Stimulated activated CD4-positive, alpha-beta T cell treated with anti-CD3 and anti-CD28 coated beads, Interleukin-4, amount 100 ng/mL, for 4 hours (primary cell): ENCODE measurements at regions not wholly inside any gene's neighbourhood (a gene's known extent, or its start where the extent isn't known, plus 50 kb on each side); places are given as distances from the start of the nearest gene placed in this dataset.

Source experiments
- DNase-seq, 2 experiments: peaks; one replicate each; pipeline ENCODE4 v3.0.0-alpha.2; 2020

GRCh38 chr22:26894766-26895485, 237.5 kb downstream of the MIAT start:
- no peak for DNase-seq

- no peak for DNase-seq
Observed at GRCh38 chr22:26897384-26897783, 240.0 kb downstream of the MIAT start.

- DNase-seq: no peak
Observed at GRCh38 chr22:26898946-26899605, 241.7 kb downstream of the MIAT start.

- no peak for DNase-seq
Observed at GRCh38 chr22:26900787-26901186, 243.4 kb downstream of the MIAT start.

GRCh38 chr22:26901198-26901816, 243.9 kb downstream of the MIAT start:
- no peak for DNase-seq

DNA sequence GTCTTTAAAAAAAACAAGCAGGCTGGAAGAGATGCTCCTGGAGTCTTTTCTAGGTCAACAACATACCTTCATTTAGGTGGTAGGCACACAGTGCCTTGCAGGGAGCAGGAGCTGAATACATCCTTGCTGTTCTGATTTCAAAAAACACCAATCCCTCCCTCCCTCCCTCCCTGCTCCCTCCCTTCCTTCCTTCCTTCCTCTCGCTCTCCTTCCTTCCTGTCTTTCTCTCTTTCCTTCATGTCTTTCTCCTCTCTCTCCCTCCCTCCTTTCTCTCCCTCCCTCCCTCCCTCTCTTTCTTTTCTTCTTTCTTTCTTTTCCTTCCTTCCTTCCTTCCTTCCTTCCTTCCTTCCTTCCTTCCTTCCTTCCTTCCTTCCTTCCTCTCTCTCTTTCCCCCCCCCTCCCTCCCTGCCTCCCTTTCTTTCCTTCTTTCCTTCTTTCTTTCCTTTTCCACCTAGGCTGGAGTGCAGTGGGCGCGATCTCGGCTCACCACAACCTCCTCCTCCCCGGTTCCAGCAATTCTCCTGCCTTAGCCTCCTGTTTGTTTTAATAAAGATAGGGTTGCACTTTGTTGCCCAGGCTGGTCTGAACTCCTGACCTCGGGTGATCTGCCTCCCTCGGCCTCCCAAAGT, 245.1 kb downstream of the MIAT start:
- DNase-seq: no peak

DNA sequence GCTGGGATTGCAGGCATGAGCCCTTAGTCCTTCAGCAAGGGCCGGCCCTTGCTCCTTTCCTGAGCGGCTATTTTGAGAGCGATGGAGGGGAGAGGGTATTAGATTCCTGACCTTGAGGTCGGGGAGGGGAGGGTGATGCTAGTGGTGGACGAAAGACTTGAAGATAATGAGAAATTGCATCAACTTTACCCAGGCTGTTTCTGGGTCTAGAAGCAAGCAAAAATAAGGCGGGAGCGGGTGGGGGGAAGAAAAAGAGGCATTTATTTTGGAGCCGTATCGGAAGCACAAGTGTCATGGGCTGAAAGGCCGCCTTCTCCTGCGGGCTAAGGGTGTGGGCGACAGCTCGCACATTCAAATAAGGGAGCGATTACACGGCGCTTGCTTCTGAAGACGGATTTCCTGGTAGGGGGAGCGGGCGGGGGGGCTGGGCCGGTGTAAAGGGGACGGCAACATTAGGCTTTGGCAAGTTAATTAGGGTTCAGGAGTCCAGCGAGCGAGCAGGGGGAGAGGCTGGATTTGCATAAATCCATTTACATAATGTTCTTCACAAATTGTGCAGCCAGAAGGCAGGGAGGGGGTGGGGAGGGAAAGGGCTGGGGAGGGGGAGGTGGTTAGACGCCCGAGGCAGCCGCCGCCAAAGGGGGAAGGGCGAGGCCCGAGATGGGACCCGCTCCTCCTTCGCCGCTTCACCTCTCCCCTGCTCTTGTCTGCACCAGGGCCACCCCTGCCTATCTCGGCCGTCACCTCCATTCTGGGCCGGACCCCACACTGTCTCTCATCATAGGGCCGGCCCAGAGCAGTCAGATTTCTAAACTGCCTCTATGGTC, 245.9 kb downstream of the MIAT start:
- peak; percentile 3 for DNase-seq

- no peak for DNase-seq
Observed at GRCh38 chr22:26904483-26904882, 247.1 kb downstream of the MIAT start.

DNA sequence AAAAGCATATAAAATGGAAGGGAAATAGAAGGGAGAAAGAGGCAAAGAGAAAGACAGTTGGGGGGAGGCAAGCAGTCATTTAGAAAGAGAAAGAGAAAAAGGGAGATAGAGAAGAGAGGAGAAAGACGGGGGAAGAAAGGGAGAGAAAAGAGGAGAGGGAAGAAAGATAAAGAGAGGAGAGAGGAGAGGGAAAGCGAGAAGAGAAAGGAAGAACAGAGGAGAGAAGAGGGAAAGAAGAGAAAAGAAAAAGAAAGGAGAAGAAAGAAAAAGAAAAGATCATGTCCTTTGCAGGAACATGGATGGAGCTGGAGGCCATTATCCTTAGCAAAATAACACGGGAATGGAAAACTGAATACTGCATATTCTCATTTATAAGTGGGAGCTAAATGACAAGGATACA, 247.7 kb downstream of the MIAT start:
- no peak for DNase-seq

DNA sequence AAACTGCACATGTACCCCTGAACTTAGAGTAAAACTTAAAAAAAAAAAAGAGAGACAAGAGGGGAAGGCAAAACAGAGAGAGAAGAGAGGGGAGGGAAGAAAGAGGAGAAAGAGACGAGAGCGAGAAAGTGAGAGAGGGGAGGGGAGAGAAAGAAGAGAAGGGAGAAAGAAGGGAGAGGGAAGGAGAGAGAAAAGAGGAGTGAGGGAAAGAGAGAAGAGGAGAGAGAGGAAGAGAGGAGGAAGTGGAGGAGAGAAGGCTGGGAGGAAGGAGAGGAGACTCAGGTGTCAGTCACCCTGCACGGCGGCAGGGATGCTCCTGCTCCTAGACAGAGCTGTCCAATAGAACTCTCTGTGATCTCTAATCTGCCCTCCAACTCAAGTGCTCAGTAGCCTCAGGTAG, 248.3 kb downstream of the MIAT start:
- no peak for DNase-seq

DNA sequence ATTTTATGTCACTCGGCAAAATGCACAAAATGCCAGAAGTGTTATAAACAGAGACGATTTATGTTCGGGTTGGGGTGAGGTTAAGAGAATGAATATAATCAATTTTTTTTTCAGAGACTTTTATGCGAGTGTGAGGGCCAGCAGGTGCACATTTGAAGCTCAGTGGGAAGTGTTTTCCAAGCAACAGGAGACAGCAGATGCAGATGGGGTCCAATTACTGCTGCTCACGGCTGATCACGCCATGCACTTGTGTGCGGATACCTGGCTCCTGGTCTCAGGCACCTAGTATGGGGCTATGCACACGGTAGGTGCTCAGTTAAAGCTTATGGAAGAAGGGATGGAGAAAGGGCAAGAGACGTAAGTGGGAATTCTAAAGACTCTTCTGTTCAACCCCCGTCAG, 249.1 kb downstream of the MIAT start:
- DNase-seq: no peak

DNA sequence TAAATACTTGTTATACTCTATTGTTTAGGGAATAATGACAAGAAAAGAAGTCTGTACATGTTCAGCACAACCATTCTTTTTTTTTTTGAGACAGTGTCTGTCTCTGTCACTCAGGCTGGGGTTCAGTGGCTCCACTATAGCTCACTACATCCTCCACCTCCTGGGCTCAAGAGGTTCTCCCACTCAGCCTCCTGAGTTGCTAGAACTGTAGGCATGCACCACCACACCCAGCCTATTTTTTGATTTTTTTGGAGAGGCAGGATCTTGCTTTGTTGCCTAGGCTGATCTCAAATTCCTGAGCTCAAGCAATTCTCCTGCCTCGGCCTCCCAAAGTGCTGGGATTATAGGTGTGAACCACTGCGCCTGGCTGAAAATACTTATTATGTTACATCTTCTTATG, 250.0 kb downstream of the MIAT start:
- DNase-seq: no peak

GRCh38 chr22:26910845-26911244, 253.5 kb downstream of the MIAT start:
- no peak for DNase-seq

GRCh38 chr22:26912655-26913345, 255.4 kb downstream of the MIAT start:
- DNase-seq: no peak

GRCh38 chr22:26914519-26915185, 257.3 kb downstream of the MIAT start:
- DNase-seq: no peak

GRCh38 chr22:26916236-26916635, 258.8 kb downstream of the MIAT start:
- no peak for DNase-seq

GRCh38 chr22:26918226-26918625, 260.8 kb downstream of the MIAT start:
- no peak for DNase-seq

DNA sequence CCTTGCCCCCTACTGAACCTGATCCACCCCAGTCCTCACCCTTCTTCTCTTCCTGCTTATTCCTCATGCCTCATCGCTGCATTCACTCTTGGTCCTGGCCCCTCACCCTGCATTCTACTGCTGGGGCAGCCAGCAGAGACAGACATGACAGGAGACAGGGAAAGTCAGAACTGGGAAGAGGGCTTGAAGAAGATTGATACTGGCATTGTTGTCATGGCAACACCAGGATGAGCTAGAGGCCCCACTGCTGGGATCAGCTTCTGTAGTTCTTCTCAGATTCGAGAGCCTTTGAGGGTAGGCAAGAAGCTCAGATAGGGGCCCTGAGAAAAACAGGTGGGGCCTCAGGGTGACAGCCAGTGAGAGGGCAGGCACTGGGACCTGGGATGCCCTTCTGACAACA, 264.3 kb downstream of the MIAT start:
- no peak for DNase-seq

- no peak for DNase-seq
Observed at GRCh38 chr22:26922806-26923205, 265.4 kb downstream of the MIAT start.

DNA sequence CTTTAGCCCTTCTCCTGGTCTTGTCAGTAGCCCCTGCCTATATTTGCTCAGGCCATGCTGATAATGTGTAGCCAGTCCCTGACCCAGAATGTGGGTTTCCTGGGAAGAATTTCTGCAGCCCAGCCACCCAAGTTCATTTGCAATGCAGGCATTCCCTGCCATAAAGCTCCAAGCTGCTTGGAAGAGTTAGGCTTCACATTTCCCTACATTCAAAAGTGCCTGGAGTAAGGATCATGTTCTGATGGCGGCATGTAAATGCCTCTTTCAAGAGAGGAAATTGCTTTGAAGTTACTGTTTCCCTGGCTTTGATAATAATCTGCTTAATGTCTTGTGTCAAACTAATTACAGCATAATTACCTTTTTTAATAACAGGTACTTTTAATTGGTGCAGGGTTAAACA, 266.1 kb downstream of the MIAT start:
- DNase-seq: no peak

GRCh38 chr22:26927821-26928220, 270.4 kb downstream of the MIAT start:
- no peak for DNase-seq

DNA sequence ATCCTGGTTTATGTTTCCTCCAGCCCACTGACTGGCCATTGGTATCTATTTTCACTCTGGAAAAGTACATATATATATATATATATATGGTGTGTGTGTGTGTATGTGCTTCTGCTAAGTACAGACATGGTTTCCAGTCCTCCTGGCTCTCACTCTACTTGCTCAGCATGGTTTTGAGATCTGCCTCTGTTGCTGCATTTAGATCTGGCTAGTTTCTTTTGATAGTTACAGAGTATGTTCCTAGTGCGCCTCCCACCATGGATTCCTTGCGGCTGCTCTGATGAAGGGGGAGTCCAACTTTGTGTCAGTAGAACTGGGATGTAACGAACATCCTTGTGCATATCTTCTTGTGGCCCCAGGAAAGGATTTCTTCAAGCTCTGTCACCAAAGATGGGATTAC, 274.1 kb downstream of the MIAT start:
- no peak for DNase-seq
